Liver (tissue), 3 donors: ENCODE measurements at regions not wholly inside any gene's neighbourhood (a gene's known extent, or its start where the extent isn't known, plus 50 kb on each side); places are given as distances from the start of the nearest gene placed in this dataset.

Source experiments
- ATF3 ChIP-seq: IDR thresholded peaks from 2 replicates; pipeline ENCODE4 v1.6.1; 2016; ENCODE audit warnings: antibody characterized with exemption
- CTCF ChIP-seq: fragments of 150-350 bp; IDR thresholded peaks from 2 replicates; pipeline ENCODE4 v1.5.1; 2017; ENCODE audit warnings: improper control_type of control experiment, low read depth, low read length; ENCODE audit not compliant: missing input control
- EGR1 ChIP-seq, 2 donors: IDR thresholded peaks; 2 replicates each; pipeline ENCODE4 v1.6.1; 2016 to 2018; ENCODE audit warnings: antibody characterized with exemption in 2 of 2, low read depth in 2 of 2
- HNF4A ChIP-seq, 2 donors: conservative IDR thresholded peaks; 2 replicates each; pipeline ENCODE4 v1.6.1; 2016; ENCODE audit warnings: antibody characterized with exemption in 2 of 2, mild to moderate bottlenecking in 2 of 2
- HNF4G ChIP-seq: IDR thresholded peaks from 2 replicates; pipeline ENCODE4 v1.6.1; 2016; ENCODE audit warnings: antibody characterized with exemption
- MAX ChIP-seq: IDR thresholded peaks from 2 replicates; pipeline ENCODE4 v1.6.1; 2016; ENCODE audit warnings: antibody characterized with exemption
- RAD21 ChIP-seq, 2 donors: IDR thresholded peaks; 2 replicates each; pipeline ENCODE4 v1.6.1; 2016; ENCODE audit warnings: antibody characterized with exemption in 2 of 2, mild to moderate bottlenecking in 2 of 2
- RXRA ChIP-seq, 2 donors: IDR thresholded peaks; 2 replicates each; pipeline ENCODE4 v1.6.1; 2017 to 2018; ENCODE audit warnings: antibody characterized with exemption in 2 of 2, mild to moderate bottlenecking in 1 of 2
- SP1 ChIP-seq: IDR thresholded peaks from 2 replicates; pipeline ENCODE4 v1.6.1; 2018; ENCODE audit warnings: antibody characterized with exemption, mild to moderate bottlenecking
- TAF1 ChIP-seq: conservative IDR thresholded peaks from 2 replicates; pipeline ENCODE4 v1.6.1; 2016; ENCODE audit warnings: antibody characterized with exemption, mild to moderate bottlenecking
- YY1 ChIP-seq: IDR thresholded peaks from 2 replicates; pipeline ENCODE4 v1.6.1; 2016; ENCODE audit warnings: antibody characterized with exemption, mild to moderate bottlenecking
- ZBTB33 ChIP-seq: IDR thresholded peaks from 2 replicates; pipeline ENCODE4 v1.6.1; 2016; ENCODE audit warnings: antibody characterized with exemption
- TF ChIP-seq, protein P1 (sequence below): IDR thresholded peaks from 2 replicates; pipeline ENCODE4 v1.6.1; 2016; ENCODE audit warnings: antibody characterized with exemption, mild to moderate bottlenecking
- donor health status: healthy.
- donor health status: healthy.

DNA sequence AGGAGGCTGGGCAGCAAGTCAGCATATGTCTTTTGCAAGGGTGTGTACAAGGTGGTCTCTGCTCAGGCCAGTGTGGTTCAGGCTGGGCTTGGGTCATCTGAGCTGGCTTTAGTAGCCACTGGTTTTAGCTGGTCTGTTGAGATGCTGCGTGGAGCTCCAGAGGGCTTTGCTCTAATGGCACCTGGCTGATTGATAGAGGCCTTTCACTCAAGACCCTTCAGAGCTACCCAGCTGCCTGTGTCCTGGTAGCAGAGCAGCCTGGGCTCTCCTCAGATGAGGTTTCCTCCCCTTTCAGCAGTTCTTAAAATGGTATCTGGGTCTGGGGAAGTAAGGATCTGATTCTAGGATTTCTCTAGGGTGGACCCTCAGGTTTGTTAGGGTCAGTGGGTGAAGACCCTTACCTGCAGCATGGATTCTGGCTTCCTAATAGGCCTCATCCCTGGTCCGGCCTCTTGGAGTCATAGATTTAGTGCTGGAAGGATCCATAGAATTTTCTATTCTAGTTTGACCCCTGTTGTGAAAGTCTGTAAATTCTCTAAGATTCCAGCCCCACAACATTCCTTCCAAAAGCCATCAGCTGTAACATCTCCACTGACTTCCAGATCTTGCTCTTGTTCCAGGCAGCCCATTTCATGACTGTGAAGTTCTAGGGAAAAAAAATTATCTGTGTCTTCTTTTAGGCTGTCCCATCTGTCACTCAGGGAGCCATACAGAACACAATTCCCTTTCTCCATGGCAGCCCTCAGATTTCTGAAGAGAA, 190.2 kb upstream of the ZBED5 start:
- TF ChIP-seq RAD21 (IDR thresholded peaks at IDR 0.05), result no peak
- TF ChIP-seq ZBTB33, result no peak
- no peak for TF ChIP-seq CTCF
- TF ChIP-seq, protein P1, sequence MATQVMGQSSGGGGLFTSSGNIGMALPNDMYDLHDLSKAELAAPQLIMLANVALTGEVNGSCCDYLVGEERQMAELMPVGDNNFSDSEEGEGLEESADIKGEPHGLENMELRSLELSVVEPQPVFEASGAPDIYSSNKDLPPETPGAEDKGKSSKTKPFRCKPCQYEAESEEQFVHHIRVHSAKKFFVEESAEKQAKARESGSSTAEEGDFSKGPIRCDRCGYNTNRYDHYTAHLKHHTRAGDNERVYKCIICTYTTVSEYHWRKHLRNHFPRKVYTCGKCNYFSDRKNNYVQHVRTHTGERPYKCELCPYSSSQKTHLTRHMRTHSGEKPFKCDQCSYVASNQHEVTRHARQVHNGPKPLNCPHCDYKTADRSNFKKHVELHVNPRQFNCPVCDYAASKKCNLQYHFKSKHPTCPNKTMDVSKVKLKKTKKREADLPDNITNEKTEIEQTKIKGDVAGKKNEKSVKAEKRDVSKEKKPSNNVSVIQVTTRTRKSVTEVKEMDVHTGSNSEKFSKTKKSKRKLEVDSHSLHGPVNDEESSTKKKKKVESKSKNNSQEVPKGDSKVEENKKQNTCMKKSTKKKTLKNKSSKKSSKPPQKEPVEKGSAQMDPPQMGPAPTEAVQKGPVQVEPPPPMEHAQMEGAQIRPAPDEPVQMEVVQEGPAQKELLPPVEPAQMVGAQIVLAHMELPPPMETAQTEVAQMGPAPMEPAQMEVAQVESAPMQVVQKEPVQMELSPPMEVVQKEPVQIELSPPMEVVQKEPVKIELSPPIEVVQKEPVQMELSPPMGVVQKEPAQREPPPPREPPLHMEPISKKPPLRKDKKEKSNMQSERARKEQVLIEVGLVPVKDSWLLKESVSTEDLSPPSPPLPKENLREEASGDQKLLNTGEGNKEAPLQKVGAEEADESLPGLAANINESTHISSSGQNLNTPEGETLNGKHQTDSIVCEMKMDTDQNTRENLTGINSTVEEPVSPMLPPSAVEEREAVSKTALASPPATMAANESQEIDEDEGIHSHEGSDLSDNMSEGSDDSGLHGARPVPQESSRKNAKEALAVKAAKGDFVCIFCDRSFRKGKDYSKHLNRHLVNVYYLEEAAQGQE, result no peak
- TF ChIP-seq HNF4G, result no peak
- no peak for TF ChIP-seq RXRA (IDR thresholded peaks at IDR 0.05)
- no peak for TF ChIP-seq YY1
- no peak for TF ChIP-seq ATF3
- TF ChIP-seq TAF1, result no peak
- no peak for TF ChIP-seq EGR1 (IDR thresholded peaks at IDR 0.05; ENCODE audit: low read depth in 2 of 2)
- no peak for TF ChIP-seq MAX
- TF ChIP-seq HNF4A (conservative IDR thresholded peaks at IDR 0.05), result no peak
- TF ChIP-seq SP1, result no peak
